ENCODE measurements at regions not wholly inside any gene's neighbourhood (a gene's known extent, or its start where the extent isn't known, plus 50 kb on each side); places are given as distances from the start of the nearest gene placed in this dataset.

- TF ChIP-seq CTCF (IDR thresholded peaks at IDR 0.05), result no peak
- TF ChIP-seq POLR2A (IDR thresholded peaks at IDR 0.05), result no peak
Measured at GRCh38 chr2:436205-436604, 148.3 kb upstream of the ALKAL2 start.
